ENCODE measurements at regions not wholly inside any gene's neighbourhood (a gene's known extent, or its start where the extent isn't known, plus 50 kb on each side); places are given as distances from the start of the nearest gene placed in this dataset.

DNA sequence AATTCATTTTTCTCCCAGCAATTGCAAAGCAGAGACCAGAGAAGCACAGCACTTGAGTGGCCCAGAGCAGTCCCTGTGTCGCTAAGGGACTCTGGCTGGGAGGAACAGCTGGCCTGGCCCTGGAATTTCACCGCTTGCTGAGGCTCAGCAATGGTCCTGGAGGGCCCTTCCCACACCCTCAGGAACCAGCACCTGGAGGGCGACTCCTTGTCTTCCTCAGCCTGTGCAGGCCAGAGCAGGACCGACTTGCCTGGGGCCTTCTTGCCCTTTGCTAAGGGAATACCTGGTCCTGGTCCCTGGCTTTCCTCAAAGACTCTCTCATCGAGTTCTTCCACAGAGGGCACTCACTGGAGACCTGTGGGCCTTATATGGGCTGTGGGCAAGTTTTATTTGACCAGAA is 294.6 kb downstream of the RPLP1 start:
- WGBS (ENCODE audit: low lambda C conversion rate) = 33% methylated on average over 3 of the region's 5 CpGs
- Histone ChIP-seq H3K36me3 (replicated peaks in 1 of 2; ENCODE audit: control insufficient read depth in 1 of 2, insufficient read depth in 2 of 2, low read length in 1 of 2) (no peaks in the 10 kb centered on the region), H3K9me2 (no peaks in the 10 kb centered on the region), H3F3A (replicated peaks; ENCODE audit: insufficient read depth) (no peaks in the 10 kb centered on the region), H2AFZ (ENCODE audit: low read depth) (no peak overlapping the region), H3K9me3 (no peaks in the 10 kb centered on the region), H3K27ac (ENCODE audit: low read depth in 2 of 2, low read length in 1 of 2) (no peak overlapping the region), H3K4me1 (ENCODE audit: control insufficient read depth in 1 of 2, insufficient read depth in 2 of 2, low read depth in 1 of 2, low read length in 1 of 2) (peaks cover 0 to 5% of the 10 kb centered on the region in 2 experiments; a peak in 1 of 4 replicates), H3K9ac (no peak overlapping the region), H3K27me3 (ENCODE audit: insufficient read depth) (peaks cover 7% of the 10 kb centered on the region; the same call in 1 of the 2 replicates), H3K79me2 (ENCODE audit: insufficient read depth) (no peaks in the 10 kb centered on the region), H3K4me3 (ENCODE audit: low read depth in 2 of 2, low read length in 1 of 2) (no peak overlapping the region), H3K4me2 (no peak overlapping the region), H4K20me1 (ENCODE audit: insufficient read depth) (no peaks in the 10 kb centered on the region)
- TF ChIP-seq CHD2 (IDR thresholded peaks at IDR 0.05; ENCODE audit: low read length, partially characterized antibody) (no peak), MEF2A (IDR thresholded peaks at IDR 0.05; ENCODE audit: borderline replicate concordance, low read depth) (no peak), JUND (IDR thresholded peaks at IDR 0.05) (no peak), POLR2AphosphoS5 (IDR thresholded peaks at IDR 0.05; ENCODE audit: low read depth, low read length) (no peak), RFX5 (IDR thresholded peaks at IDR 0.05; ENCODE audit: low read length) (no peak), MXI1 (IDR thresholded peaks at IDR 0.05; ENCODE audit: low read depth, low read length) (no peak), EP300 (IDR thresholded peaks at IDR 0.05; ENCODE audit: borderline replicate concordance in 1 of 2, low read depth in 1 of 2, low read length in 1 of 2) (no peak)
- TF ChIP-seq, protein P1, sequence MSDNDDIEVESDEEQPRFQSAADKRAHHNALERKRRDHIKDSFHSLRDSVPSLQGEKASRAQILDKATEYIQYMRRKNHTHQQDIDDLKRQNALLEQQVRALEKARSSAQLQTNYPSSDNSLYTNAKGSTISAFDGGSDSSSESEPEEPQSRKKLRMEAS (IDR thresholded peaks at IDR 0.05; ENCODE audit: low read depth) = no peak
- TF ChIP-seq, protein P2, sequence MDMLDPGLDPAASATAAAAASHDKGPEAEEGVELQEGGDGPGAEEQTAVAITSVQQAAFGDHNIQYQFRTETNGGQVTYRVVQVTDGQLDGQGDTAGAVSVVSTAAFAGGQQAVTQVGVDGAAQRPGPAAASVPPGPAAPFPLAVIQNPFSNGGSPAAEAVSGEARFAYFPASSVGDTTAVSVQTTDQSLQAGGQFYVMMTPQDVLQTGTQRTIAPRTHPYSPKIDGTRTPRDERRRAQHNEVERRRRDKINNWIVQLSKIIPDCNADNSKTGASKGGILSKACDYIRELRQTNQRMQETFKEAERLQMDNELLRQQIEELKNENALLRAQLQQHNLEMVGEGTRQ (IDR thresholded peaks at IDR 0.05; ENCODE audit: borderline replicate concordance, low read depth, low read length) = no peak
- TF ChIP-seq, protein P3, sequence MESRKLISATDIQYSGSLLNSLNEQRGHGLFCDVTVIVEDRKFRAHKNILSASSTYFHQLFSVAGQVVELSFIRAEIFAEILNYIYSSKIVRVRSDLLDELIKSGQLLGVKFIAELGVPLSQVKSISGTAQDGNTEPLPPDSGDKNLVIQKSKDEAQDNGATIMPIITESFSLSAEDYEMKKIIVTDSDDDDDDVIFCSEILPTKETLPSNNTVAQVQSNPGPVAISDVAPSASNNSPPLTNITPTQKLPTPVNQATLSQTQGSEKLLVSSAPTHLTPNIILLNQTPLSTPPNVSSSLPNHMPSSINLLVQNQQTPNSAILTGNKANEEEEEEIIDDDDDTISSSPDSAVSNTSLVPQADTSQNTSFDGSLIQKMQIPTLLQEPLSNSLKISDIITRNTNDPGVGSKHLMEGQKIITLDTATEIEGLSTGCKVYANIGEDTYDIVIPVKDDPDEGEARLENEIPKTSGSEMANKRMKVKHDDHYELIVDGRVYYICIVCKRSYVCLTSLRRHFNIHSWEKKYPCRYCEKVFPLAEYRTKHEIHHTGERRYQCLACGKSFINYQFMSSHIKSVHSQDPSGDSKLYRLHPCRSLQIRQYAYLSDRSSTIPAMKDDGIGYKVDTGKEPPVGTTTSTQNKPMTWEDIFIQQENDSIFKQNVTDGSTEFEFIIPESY (IDR thresholded peaks at IDR 0.05; ENCODE audit: borderline replicate concordance, low read depth) = no peak
- TF ChIP-seq, protein P4, sequence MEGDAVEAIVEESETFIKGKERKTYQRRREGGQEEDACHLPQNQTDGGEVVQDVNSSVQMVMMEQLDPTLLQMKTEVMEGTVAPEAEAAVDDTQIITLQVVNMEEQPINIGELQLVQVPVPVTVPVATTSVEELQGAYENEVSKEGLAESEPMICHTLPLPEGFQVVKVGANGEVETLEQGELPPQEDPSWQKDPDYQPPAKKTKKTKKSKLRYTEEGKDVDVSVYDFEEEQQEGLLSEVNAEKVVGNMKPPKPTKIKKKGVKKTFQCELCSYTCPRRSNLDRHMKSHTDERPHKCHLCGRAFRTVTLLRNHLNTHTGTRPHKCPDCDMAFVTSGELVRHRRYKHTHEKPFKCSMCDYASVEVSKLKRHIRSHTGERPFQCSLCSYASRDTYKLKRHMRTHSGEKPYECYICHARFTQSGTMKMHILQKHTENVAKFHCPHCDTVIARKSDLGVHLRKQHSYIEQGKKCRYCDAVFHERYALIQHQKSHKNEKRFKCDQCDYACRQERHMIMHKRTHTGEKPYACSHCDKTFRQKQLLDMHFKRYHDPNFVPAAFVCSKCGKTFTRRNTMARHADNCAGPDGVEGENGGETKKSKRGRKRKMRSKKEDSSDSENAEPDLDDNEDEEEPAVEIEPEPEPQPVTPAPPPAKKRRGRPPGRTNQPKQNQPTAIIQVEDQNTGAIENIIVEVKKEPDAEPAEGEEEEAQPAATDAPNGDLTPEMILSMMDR (IDR thresholded peaks at IDR 0.05) = no peak
- no peak for DNase-seq
- ChIA-PET CTCF (interaction anchor here (1.3 kb wide), 1 partner anchor 10 kb away, joined by 3 read pairs; no protein-coding TSS in a partner anchor), POLR2A (no interaction called here)

DNA sequence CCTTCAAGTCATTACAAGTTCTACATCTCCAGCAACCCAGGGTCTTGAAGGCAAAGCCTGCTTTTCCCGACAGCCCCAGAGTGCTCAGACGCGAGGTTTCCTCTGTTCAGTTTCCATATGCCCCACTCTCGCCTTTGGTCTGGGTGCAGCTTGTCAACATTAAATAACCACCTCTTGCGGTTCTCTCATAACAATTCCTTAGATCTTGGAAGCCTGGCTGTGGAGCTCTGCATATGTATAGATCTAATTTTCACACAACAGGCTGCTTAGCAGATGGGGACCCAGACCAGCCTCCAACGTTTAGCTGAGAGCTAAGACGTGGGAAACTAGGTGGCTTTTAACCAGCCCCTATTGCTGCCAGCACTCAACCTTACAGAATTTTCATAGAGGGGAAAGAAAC is 295.5 kb downstream of the RPLP1 start:
- ChIA-PET CTCF (interaction anchor here (1.2 to 1.3 kb wide), 2 partner anchors 9 to 19 kb away, joined by 3 to 4 read pairs; no protein-coding TSS in a partner anchor), POLR2A (no interaction called here)
- Histone ChIP-seq H3K9me3 (peaks cover 5% of the 10 kb centered on the region; the same call in 1 of the 2 replicates), H3K79me2 (ENCODE audit: insufficient read depth) (no peaks in the 10 kb centered on the region), H3F3A (replicated peaks; ENCODE audit: insufficient read depth) (no peaks in the 10 kb centered on the region), H3K4me2 (no peak overlapping the region), H3K4me3 (ENCODE audit: low read depth in 2 of 2, low read length in 1 of 2) (no peak overlapping the region), H4K20me1 (ENCODE audit: insufficient read depth) (no peaks in the 10 kb centered on the region), H3K4me1 (ENCODE audit: control insufficient read depth in 1 of 2, insufficient read depth in 2 of 2, low read depth in 1 of 2, low read length in 1 of 2) (peaks cover 0 to 5% of the 10 kb centered on the region in 2 experiments; a peak in 1 of 4 replicates), H3K27ac (ENCODE audit: low read depth in 2 of 2, low read length in 1 of 2) (no peak overlapping the region), H3K27me3 (ENCODE audit: insufficient read depth) (peaks cover 7% of the 10 kb centered on the region; the same call in 1 of the 2 replicates), H3K9ac (no peak overlapping the region), H3K36me3 (replicated peaks in 1 of 2; ENCODE audit: control insufficient read depth in 1 of 2, insufficient read depth in 2 of 2, low read length in 1 of 2) (no peaks in the 10 kb centered on the region), H3K9me2 (no peaks in the 10 kb centered on the region), H2AFZ (ENCODE audit: low read depth) (no peak overlapping the region)
- TF ChIP-seq, protein P5, sequence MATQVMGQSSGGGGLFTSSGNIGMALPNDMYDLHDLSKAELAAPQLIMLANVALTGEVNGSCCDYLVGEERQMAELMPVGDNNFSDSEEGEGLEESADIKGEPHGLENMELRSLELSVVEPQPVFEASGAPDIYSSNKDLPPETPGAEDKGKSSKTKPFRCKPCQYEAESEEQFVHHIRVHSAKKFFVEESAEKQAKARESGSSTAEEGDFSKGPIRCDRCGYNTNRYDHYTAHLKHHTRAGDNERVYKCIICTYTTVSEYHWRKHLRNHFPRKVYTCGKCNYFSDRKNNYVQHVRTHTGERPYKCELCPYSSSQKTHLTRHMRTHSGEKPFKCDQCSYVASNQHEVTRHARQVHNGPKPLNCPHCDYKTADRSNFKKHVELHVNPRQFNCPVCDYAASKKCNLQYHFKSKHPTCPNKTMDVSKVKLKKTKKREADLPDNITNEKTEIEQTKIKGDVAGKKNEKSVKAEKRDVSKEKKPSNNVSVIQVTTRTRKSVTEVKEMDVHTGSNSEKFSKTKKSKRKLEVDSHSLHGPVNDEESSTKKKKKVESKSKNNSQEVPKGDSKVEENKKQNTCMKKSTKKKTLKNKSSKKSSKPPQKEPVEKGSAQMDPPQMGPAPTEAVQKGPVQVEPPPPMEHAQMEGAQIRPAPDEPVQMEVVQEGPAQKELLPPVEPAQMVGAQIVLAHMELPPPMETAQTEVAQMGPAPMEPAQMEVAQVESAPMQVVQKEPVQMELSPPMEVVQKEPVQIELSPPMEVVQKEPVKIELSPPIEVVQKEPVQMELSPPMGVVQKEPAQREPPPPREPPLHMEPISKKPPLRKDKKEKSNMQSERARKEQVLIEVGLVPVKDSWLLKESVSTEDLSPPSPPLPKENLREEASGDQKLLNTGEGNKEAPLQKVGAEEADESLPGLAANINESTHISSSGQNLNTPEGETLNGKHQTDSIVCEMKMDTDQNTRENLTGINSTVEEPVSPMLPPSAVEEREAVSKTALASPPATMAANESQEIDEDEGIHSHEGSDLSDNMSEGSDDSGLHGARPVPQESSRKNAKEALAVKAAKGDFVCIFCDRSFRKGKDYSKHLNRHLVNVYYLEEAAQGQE (IDR thresholded peaks at IDR 0.05; ENCODE audit: low read depth, low read length) = no peak
- no peak for DNase-seq
- WGBS (ENCODE audit: low lambda C conversion rate) = 83% methylated on average over 7 of the region's 7 CpGs

All from SK-N-SH (cell line).